Left ventricle myocardium inferior (tissue), 1 donor: ENCODE measurements at regions not wholly inside any gene's neighbourhood (a gene's known extent, or its start where the extent isn't known, plus 50 kb on each side); places are given as distances from the start of the nearest gene placed in this dataset.
A peak's percentile ranks its signal among the peaks of the same experiment; 100 is the strongest.

ENCODE experiments used
- DNase-seq: peaks from one replicate; pipeline ENCODE4 v3.0.0-alpha.2; 2020
- H3K27ac ChIP-seq: fragments of 200-600 bp; replicated peaks from 2 replicates; pipeline ENCODE4 v1.8.0; 2021
- H3K27me3 ChIP-seq: fragments of 200-600 bp; 2 replicates; pipeline ENCODE4 v1.8.0; 2021; ENCODE audit warnings: low read depth
- H3K36me3 ChIP-seq: fragments of 200-600 bp; 2 replicates; pipeline ENCODE4 v1.8.0; 2021
- H3K4me1 ChIP-seq: fragments of 200-600 bp; 2 replicates; pipeline ENCODE4 v1.8.0; 2021
- H3K4me3 ChIP-seq: fragments of 200-600 bp; 2 replicates; pipeline ENCODE4 v1.8.0; 2021; ENCODE audit warnings: mild to moderate bottlenecking, moderate library complexity
- H3K9me3 ChIP-seq: fragments of 200-600 bp; replicated peaks from 2 replicates; pipeline ENCODE4 v1.8.0; 2021
- CTCF ChIP-seq: fragments of 200-600 bp; IDR thresholded peaks from 2 replicates; pipeline ENCODE4 v1.8.0; 2021; ENCODE audit warnings: antibody characterized with exemption, mild to moderate bottlenecking, borderline replicate concordance
- intact Hi-C: fragments of 100-400 bp; cut with micrococcal nuclease; formaldehyde crosslinking; loops from one replicate; pipeline ENCODE4 v1.11.0; 2022
- donor health status: DM: no; HTN: yes; CAD: no; lungs with severe emphysema.

- no peaks in the 10 kb centered on the region for H3K27me3 ChIP-seq
- H3K27ac ChIP-seq: no peak overlapping the region
- H3K9me3 ChIP-seq: peaks cover 9% of the 10 kb centered on the region
- no peak for TF ChIP-seq CTCF
- no peaks in the 10 kb centered on the region for H3K36me3 ChIP-seq
- no peak for DNase-seq
- no peaks in the 10 kb centered on the region for H3K4me1 ChIP-seq
- intact Hi-C loops: no loop called here
- H3K4me3 ChIP-seq: no peak overlapping the region
Observed at GRCh38 chr11:97657852-97658251, 1268.0 kb downstream of the JRKL start.

- no peak for TF ChIP-seq CTCF
- no peak overlapping the region for H3K4me3 ChIP-seq
- peaks cover 24% of the 10 kb centered on the region for H3K9me3 ChIP-seq
- H3K27ac ChIP-seq: no peak overlapping the region
- no peak for DNase-seq
- no peaks in the 10 kb centered on the region for H3K36me3 ChIP-seq
- no peaks in the 10 kb centered on the region for H3K27me3 ChIP-seq
- intact Hi-C loops: no loop called here
- H3K4me1 ChIP-seq: no peaks in the 10 kb centered on the region
Observed at GRCh38 chr11:97667057-97667456, 1277.2 kb downstream of the JRKL start.

- Histone ChIP-seq H3K27ac (no peak overlapping the region), H3K9me3 (peaks cover 8% of the 10 kb centered on the region), H3K4me3 (no peak overlapping the region), H3K36me3 (no peaks in the 10 kb centered on the region), H3K27me3 (no peaks in the 10 kb centered on the region), H3K4me1 (peaks cover 20% of the 10 kb centered on the region)
- intact Hi-C loops: no loop called here
- TF ChIP-seq CTCF: no peak
- no peak for DNase-seq
Observed at GRCh38 chr11:97683733-97684132, 1293.9 kb downstream of the JRKL start.

- no peak for DNase-seq
- intact Hi-C loops: no loop called here
- H3K4me3 ChIP-seq: no peak overlapping the region
- H3K4me1 ChIP-seq: peaks cover 20% of the 10 kb centered on the region
- TF ChIP-seq CTCF: no peak
- H3K9me3 ChIP-seq: no peaks in the 10 kb centered on the region
- no peaks in the 10 kb centered on the region for H3K36me3 ChIP-seq
- H3K27ac ChIP-seq: peak overlapping the region; percentile 35
- no peaks in the 10 kb centered on the region for H3K27me3 ChIP-seq
Observed at GRCh38 chr11:97684486-97685439, 1295.0 kb downstream of the JRKL start.

GRCh38 chr11:97685695-97686094, 1295.9 kb downstream of the JRKL start:
- H3K4me3 ChIP-seq: no peak overlapping the region
- TF ChIP-seq CTCF: no peak
- no peaks in the 10 kb centered on the region for H3K36me3 ChIP-seq
- no peaks in the 10 kb centered on the region for H3K27me3 ChIP-seq
- no peaks in the 10 kb centered on the region for H3K9me3 ChIP-seq
- peaks cover 20% of the 10 kb centered on the region for H3K4me1 ChIP-seq
- DNase-seq: no peak
- H3K27ac ChIP-seq: no peak overlapping the region
- intact Hi-C loops: no loop called here
